Stimulated activated CD8-positive, alpha-beta memory T cell treated with anti-CD3 and anti-CD28 coated beads, Interleukin-4, amount 100 ng/mL, for 48 hours (primary cell): ENCODE measurements at regions not wholly inside any gene's neighbourhood (a gene's known extent, or its start where the extent isn't known, plus 50 kb on each side); places are given as distances from the start of the nearest gene placed in this dataset.
"Not testable (repeated sequence)": the region's sequence is repeated elsewhere in the genome, so short reads cannot be mapped to it uniquely, and the experiment has no call there.

ENCODE experiments used
- DNase-seq: peaks from one replicate; pipeline ENCODE4 v3.0.0-alpha.2; 2020

- no peak for DNase-seq
Measured at GRCh38 chr15:95150466-95150865, 919.1 kb downstream of the MCTP2 start.

GRCh38 chr15:95152741-95153140, 921.4 kb downstream of the MCTP2 start:
- no peak for DNase-seq

- not testable (repeated sequence) for DNase-seq
Measured at GRCh38 chr15:95153201-95153600, 921.8 kb downstream of the MCTP2 start.

GRCh38 chr15:95160316-95160715, 929.0 kb downstream of the MCTP2 start:
- DNase-seq: no peak

GRCh38 chr15:95162069-95162468, 930.7 kb downstream of the MCTP2 start:
- DNase-seq: no peak

- no peak for DNase-seq
Measured at GRCh38 chr15:95162531-95162930, 931.2 kb downstream of the MCTP2 start.

- DNase-seq: no peak
Measured at GRCh38 chr15:95162967-95163531, 931.7 kb downstream of the MCTP2 start.

GRCh38 chr15:95168152-95168551, 936.8 kb downstream of the MCTP2 start:
- no peak for DNase-seq

- no peak for DNase-seq
Measured at GRCh38 chr15:95168951-95169431, 937.6 kb downstream of the MCTP2 start.

GRCh38 chr15:95169541-95170459, 938.4 kb downstream of the MCTP2 start:
- no peak for DNase-seq

- no peak for DNase-seq
Measured at GRCh38 chr15:95170561-95171380, 939.4 kb downstream of the MCTP2 start.

GRCh38 chr15:95171564-95171963, 940.2 kb downstream of the MCTP2 start:
- no peak for DNase-seq

- DNase-seq: no peak
Measured at GRCh38 chr15:95174301-95175259, 943.2 kb downstream of the MCTP2 start.

- no peak for DNase-seq
Measured at GRCh38 chr15:95175914-95176658, 944.7 kb downstream of the MCTP2 start.

GRCh38 chr15:95176794-95177577, 945.6 kb downstream of the MCTP2 start:
- DNase-seq: no peak

GRCh38 chr15:95180530-95180929, 949.2 kb downstream of the MCTP2 start:
- no peak for DNase-seq

GRCh38 chr15:95182091-95182490, 950.7 kb downstream of the MCTP2 start:
- no peak for DNase-seq

GRCh38 chr15:95192923-95193322, 961.6 kb downstream of the MCTP2 start:
- no peak for DNase-seq

- DNase-seq: no peak
Measured at GRCh38 chr15:95194746-95195145, 963.4 kb downstream of the MCTP2 start.

- no peak for DNase-seq
Measured at GRCh38 chr15:95196176-95196915, 965.0 kb downstream of the MCTP2 start.
